Neural progenitor cell (in vitro differentiated cells): ENCODE measurements at regions not wholly inside any gene's neighbourhood (a gene's known extent, or its start where the extent isn't known, plus 50 kb on each side); places are given as distances from the start of the nearest gene placed in this dataset.

Experiments used
- DNase-seq: peaks from one replicate; pipeline ENCODE4 v3.0.0-alpha.2; 2016; ENCODE audit warnings: low spot score
- H2AFZ ChIP-seq: fragments of 200-600 bp; sonication (generic); replicated peaks from 2 replicates; pipeline ENCODE4 v1.6.1; 2016; ENCODE audit warnings: antibody characterized with exemption
- H3F3A ChIP-seq: fragments of 200-600 bp; sonication (generic); 2 replicates; pipeline ENCODE4 v1.6.1; 2016; ENCODE audit warnings: antibody characterized with exemption, low read depth
- H3K27ac ChIP-seq: fragments of 200-600 bp; sonication (generic); 2 replicates; pipeline ENCODE4 v1.5.1; 2016; ENCODE audit warnings: mild to moderate bottlenecking
- H3K27me3 ChIP-seq: fragments of 200-600 bp; sonication (generic); 2 replicates; pipeline ENCODE4 v1.6.1; 2016; ENCODE audit warnings: mild to moderate bottlenecking, moderate library complexity
- H3K36me3 ChIP-seq: fragments of 200-600 bp; sonication (generic); 2 replicates; pipeline ENCODE4 v1.5.1; 2016
- H3K4me1 ChIP-seq: fragments of 200-600 bp; sonication (generic); 2 replicates; pipeline ENCODE4 v1.6.1; 2016; ENCODE audit warnings: mixed run types
- H3K4me2 ChIP-seq: fragments of 200-600 bp; sonication (generic); 2 replicates; pipeline ENCODE4 v1.6.1; 2016
- H3K4me3 ChIP-seq: fragments of 200-600 bp; sonication (generic); 2 replicates; pipeline ENCODE4 v1.5.1; 2016
- H3K79me2 ChIP-seq: fragments of 200-600 bp; sonication (generic); 2 replicates; pipeline ENCODE4 v1.6.1; 2016; ENCODE audit warnings: low read depth
- H3K9ac ChIP-seq: fragments of 200-600 bp; sonication (generic); 2 replicates; pipeline ENCODE4 v1.6.1; 2016
- H3K9me3 ChIP-seq: fragments of 200-600 bp; sonication (generic); 2 replicates; pipeline ENCODE4 v1.5.1; 2016; ENCODE audit warnings: low read depth
- H4K20me1 ChIP-seq: fragments of 200-600 bp; sonication (generic); 2 replicates; pipeline ENCODE4 v1.6.1; 2016; ENCODE audit warnings: low read depth
- H3K27ac Mint-ChIP-seq: 3 replicates; pipeline ENCODE4 v1.8.0; 2021; ENCODE audit warnings: mixed read lengths
- H3K27me3 Mint-ChIP-seq: 2 replicates; pipeline ENCODE4 v1.8.0; 2022; ENCODE audit warnings: low read depth, mild to moderate bottlenecking, inconsistent platforms, moderate library complexity, mixed read lengths; ENCODE audit not compliant: insufficient read depth
- H3K36me3 Mint-ChIP-seq: 3 replicates; pipeline ENCODE4 v1.8.0; 2021; ENCODE audit warnings: mixed read lengths
- H3K4me1 Mint-ChIP-seq: 3 replicates; pipeline ENCODE4 v1.8.0; 2021; ENCODE audit warnings: mixed read lengths
- H3K4me3 Mint-ChIP-seq: 3 replicates; pipeline ENCODE4 v1.8.0; 2021; ENCODE audit warnings: mild to moderate bottlenecking, moderate library complexity, mixed read lengths
- H3K9me3 Mint-ChIP-seq: 3 replicates; pipeline ENCODE4 v1.8.0; 2020; ENCODE audit warnings: mixed read lengths
- EZH2 ChIP-seq: fragments of 200-600 bp; sonication (generic); IDR thresholded peaks from 2 replicates; pipeline ENCODE4 v1.6.1; 2017; ENCODE audit warnings: antibody characterized with exemption, mild to moderate bottlenecking, moderate library complexity
- EZH2phosphoT487 ChIP-seq: fragments of 200-600 bp; sonication (generic); IDR thresholded peaks from 2 replicates; pipeline ENCODE4 v1.6.1; 2017; ENCODE audit warnings: antibody characterized with exemption
- TF ChIP-seq, protein P1 (sequence below): fragments of 200-600 bp; sonication (generic); IDR thresholded peaks from 2 replicates; pipeline ENCODE4 v1.5.1; 2017; ENCODE audit warnings: antibody characterized with exemption, mild to moderate bottlenecking

DNA sequence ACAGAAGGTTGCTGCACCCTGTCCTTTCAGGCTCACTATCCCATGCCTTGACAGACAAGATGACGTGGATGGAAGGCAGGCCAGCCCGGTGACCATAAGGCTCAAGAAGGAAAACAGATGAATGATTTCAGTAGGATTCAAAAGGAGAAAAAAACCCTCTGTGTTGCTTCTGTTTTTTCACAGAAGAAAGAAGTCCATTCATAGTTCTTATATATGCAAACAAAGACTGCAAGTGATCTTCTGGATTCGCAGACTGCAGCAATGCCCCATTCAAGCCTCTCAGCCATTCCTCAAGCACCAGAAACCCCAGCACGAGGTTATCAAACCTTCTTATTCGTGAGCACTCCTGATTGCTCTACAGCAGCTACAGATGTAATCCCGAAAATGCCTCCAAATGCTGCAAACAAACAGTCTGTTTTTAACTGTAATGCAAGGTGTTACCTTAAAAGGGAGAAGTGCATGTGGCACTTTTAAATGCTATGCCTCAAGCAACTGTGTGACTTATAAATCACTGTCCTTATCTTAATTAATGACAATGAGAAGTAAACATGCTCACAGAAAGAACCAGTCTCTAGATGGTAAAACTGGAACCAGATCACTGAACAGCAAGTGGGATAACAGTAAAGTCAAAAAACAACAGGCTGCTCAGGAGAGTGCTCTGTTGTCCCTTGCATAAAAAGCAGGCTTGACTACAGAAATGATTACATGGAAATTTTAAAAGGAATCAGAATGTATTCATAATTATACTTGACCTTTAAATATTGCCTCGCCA lies 173.9 kb downstream of the HHIPL2 start:
- H3K4me1 ChIP-seq, result no peaks in the 10 kb centered on the region
- peaks cover 3% of the 10 kb centered on the region for H3K4me1 Mint-ChIP-seq
- no peak overlapping the region for H3K4me3 ChIP-seq
- H3K4me2 ChIP-seq, result no peak overlapping the region
- no peaks in the 10 kb centered on the region for H3K27me3 ChIP-seq
- no peak for TF ChIP-seq EZH2phosphoT487
- TF ChIP-seq, protein P1, sequence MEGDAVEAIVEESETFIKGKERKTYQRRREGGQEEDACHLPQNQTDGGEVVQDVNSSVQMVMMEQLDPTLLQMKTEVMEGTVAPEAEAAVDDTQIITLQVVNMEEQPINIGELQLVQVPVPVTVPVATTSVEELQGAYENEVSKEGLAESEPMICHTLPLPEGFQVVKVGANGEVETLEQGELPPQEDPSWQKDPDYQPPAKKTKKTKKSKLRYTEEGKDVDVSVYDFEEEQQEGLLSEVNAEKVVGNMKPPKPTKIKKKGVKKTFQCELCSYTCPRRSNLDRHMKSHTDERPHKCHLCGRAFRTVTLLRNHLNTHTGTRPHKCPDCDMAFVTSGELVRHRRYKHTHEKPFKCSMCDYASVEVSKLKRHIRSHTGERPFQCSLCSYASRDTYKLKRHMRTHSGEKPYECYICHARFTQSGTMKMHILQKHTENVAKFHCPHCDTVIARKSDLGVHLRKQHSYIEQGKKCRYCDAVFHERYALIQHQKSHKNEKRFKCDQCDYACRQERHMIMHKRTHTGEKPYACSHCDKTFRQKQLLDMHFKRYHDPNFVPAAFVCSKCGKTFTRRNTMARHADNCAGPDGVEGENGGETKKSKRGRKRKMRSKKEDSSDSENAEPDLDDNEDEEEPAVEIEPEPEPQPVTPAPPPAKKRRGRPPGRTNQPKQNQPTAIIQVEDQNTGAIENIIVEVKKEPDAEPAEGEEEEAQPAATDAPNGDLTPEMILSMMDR, result no peak
- no peak for TF ChIP-seq EZH2
- no peaks in the 10 kb centered on the region for H3K27me3 Mint-ChIP-seq
- no peak for DNase-seq
- H3K9ac ChIP-seq, result no peak overlapping the region
- peak overlapping the region; percentile 4 for H2AFZ ChIP-seq
- H3K9me3 ChIP-seq, result no peaks in the 10 kb centered on the region
- H3K27ac ChIP-seq, result no peak overlapping the region
- no peaks in the 10 kb centered on the region for H3F3A ChIP-seq
- H3K36me3 Mint-ChIP-seq, result no peaks in the 10 kb centered on the region
- no peaks in the 10 kb centered on the region for H3K36me3 ChIP-seq
- no peaks in the 10 kb centered on the region for H3K79me2 ChIP-seq
- H4K20me1 ChIP-seq, result no peaks in the 10 kb centered on the region
- H3K27ac Mint-ChIP-seq, result peak overlapping the region; percentile 72
- no peaks in the 10 kb centered on the region for H3K9me3 Mint-ChIP-seq
- H3K4me3 Mint-ChIP-seq, result no peak overlapping the region

DNA sequence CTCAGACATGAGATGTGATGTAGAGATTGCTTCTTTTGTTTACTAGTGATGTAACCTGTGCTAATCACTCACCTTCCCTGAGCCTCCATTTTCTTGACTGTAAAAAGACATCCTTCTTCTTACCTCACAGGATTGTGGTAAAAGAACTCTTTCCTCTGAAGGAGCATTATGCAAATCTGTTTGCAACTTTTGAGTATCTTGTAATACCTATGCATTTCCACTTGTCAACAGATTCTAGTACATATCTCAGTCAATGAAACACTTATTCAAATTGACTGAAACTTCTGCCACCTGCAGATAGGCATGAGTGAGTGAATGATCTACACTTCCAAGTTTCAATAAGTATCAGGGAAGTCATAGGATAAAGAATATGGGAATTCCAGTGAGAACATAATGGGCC lies 174.7 kb downstream of the HHIPL2 start:
- H3F3A ChIP-seq, result no peaks in the 10 kb centered on the region
- Mint-ChIP-seq H3K4me3 (no peak overlapping the region), H3K4me1 (peaks cover 3% of the 10 kb centered on the region), H3K27me3 (no peaks in the 10 kb centered on the region), H3K36me3 (no peaks in the 10 kb centered on the region), H3K9me3 (no peaks in the 10 kb centered on the region), H3K27ac (no peak overlapping the region)
- H4K20me1 ChIP-seq, result no peaks in the 10 kb centered on the region
- no peak overlapping the region for H2AFZ ChIP-seq
- H3K27ac ChIP-seq, result no peak overlapping the region
- H3K27me3 ChIP-seq, result no peaks in the 10 kb centered on the region
- H3K79me2 ChIP-seq, result no peaks in the 10 kb centered on the region
- no peaks in the 10 kb centered on the region for H3K4me1 ChIP-seq
- H3K4me3 ChIP-seq, result no peak overlapping the region
- no peak overlapping the region for H3K9ac ChIP-seq
- no peak overlapping the region for H3K4me2 ChIP-seq
- TF ChIP-seq EZH2, result no peak
- no peak for TF ChIP-seq EZH2phosphoT487
- TF ChIP-seq, protein P1, result no peak
- no peaks in the 10 kb centered on the region for H3K9me3 ChIP-seq
- no peak for DNase-seq
- no peaks in the 10 kb centered on the region for H3K36me3 ChIP-seq

DNA sequence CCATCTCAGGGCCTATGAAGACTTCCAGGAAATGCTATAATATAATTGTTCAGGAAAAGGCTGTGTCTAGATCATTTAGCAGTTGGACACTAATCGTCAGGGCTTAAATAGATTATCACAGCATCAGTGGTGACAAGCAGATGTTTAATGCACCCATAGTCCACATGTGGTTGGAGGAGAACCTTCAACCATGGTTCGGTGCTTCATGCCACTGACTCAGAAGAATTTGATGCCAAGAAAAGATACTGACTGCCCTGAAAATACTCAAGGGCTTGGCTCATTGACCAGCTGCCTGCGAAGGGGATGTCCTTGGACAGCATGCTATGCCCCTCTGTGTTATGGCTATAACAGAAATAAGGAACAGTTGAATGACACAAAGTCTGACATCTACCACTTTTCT lies 175.7 kb downstream of the HHIPL2 start:
- no peak overlapping the region for H3K9ac ChIP-seq
- no peak overlapping the region for H2AFZ ChIP-seq
- H3K79me2 ChIP-seq, result no peaks in the 10 kb centered on the region
- no peak overlapping the region for H3K27ac Mint-ChIP-seq
- H3K36me3 Mint-ChIP-seq, result no peaks in the 10 kb centered on the region
- H3K27me3 ChIP-seq, result no peaks in the 10 kb centered on the region
- H3K9me3 Mint-ChIP-seq, result no peaks in the 10 kb centered on the region
- H3K4me1 Mint-ChIP-seq, result peaks cover 3% of the 10 kb centered on the region
- H3K36me3 ChIP-seq, result no peaks in the 10 kb centered on the region
- H3K27me3 Mint-ChIP-seq, result no peaks in the 10 kb centered on the region
- H3K27ac ChIP-seq, result no peak overlapping the region
- H3K9me3 ChIP-seq, result no peaks in the 10 kb centered on the region
- TF ChIP-seq EZH2phosphoT487 (no peak), EZH2 (no peak)
- TF ChIP-seq, protein P1, result no peak
- no peaks in the 10 kb centered on the region for H4K20me1 ChIP-seq
- no peak overlapping the region for H3K4me3 ChIP-seq
- no peaks in the 10 kb centered on the region for H3F3A ChIP-seq
- no peak overlapping the region for H3K4me3 Mint-ChIP-seq
- H3K4me2 ChIP-seq, result no peak overlapping the region
- no peak for DNase-seq
- no peaks in the 10 kb centered on the region for H3K4me1 ChIP-seq
